ENCODE measurements at regions not wholly inside any gene's neighbourhood (a gene's known extent, or its start where the extent isn't known, plus 50 kb on each side); places are given as distances from the start of the nearest gene placed in this dataset.

- ChIA-PET POLR2A (no interaction called here), CTCF (no interaction called here)
- Histone ChIP-seq H3K27me3 (ENCODE audit: control insufficient read depth in 2 of 2, insufficient read depth in 2 of 2, low read length in 2 of 2) (no peaks in the 10 kb centered on the region), H2AFZ (ENCODE audit: low read depth, low read length) (no peak overlapping the region), H3K9me3 (replicated peaks; ENCODE audit: control insufficient read depth, insufficient read depth, low read length) (no peaks in the 10 kb centered on the region), H3K4me3 (replicated peaks in 1 of 3; ENCODE audit: insufficient read depth in 1 of 3, low read depth in 1 of 3, low read length in 3 of 3) (no peak overlapping the region), H3K9me1 (replicated peaks; ENCODE audit: control insufficient read depth, extremely low read depth, insufficient read depth, low read length) (no peaks in the 10 kb centered on the region), H3K27ac (ENCODE audit: insufficient read depth, low read depth, low read length) (no peak overlapping the region), H3K4me1 (ENCODE audit: control insufficient read depth, extremely low read depth, insufficient read depth, low read length) (no peaks in the 10 kb centered on the region), H3K9ac (replicated peaks; ENCODE audit: extremely low read depth, insufficient read depth, low read length) (no peak overlapping the region), H3K36me3 (ENCODE audit: control insufficient read depth in 2 of 2, extremely low read depth in 1 of 2, insufficient read depth in 2 of 2, low read length in 2 of 2) (no peaks in the 10 kb centered on the region), H4K20me1 (replicated peaks; ENCODE audit: control insufficient read depth, extremely low read depth, insufficient read depth, low read length) (no peaks in the 10 kb centered on the region), H3K79me2 (ENCODE audit: control insufficient read depth, insufficient read depth, low read length) (no peaks in the 10 kb centered on the region), H3K4me2 (ENCODE audit: insufficient read depth, low read length) (no peak overlapping the region)
- TF ChIP-seq CTCF (IDR thresholded peaks at IDR 0.05; ENCODE audit: extremely low read depth in 1 of 2, insufficient read depth in 1 of 2, low read depth in 1 of 2, low read length in 2 of 2) (no peak), MAX (IDR thresholded peaks at IDR 0.05; ENCODE audit: insufficient read depth, insufficient read length) (no peak), GATA2 (IDR thresholded peaks at IDR 0.05; ENCODE audit: insufficient read depth, insufficient read length, low read depth, low read length) (no peak)
- dilution Hi-C loops (cut with MboI; ENCODE audit: extremely low pct_ligation_motif_present, low sequenced_read_pairs), result no loop called here
- BruUV-seq (replicated peaks), result no TSS peak
- intact Hi-C loops (cut with micrococcal nuclease), result no loop called here
- FAIRE-seq, result no peak
- no peak for DNase-seq (ENCODE audit: low read depth, low spot score)
These were observed 983.7 kb downstream of the SLITRK1 start for GRCh38 chr13:82898586-82898985.

- Histone ChIP-seq H3K36me3 (ENCODE audit: control insufficient read depth in 2 of 2, extremely low read depth in 1 of 2, insufficient read depth in 2 of 2, low read length in 2 of 2) (no peaks in the 10 kb centered on the region), H3K9me3 (replicated peaks; ENCODE audit: control insufficient read depth, insufficient read depth, low read length) (peaks cover 2% of the 10 kb centered on the region), H3K4me2 (ENCODE audit: insufficient read depth, low read length) (no peak overlapping the region), H2AFZ (ENCODE audit: low read depth, low read length) (no peak overlapping the region), H3K4me1 (ENCODE audit: control insufficient read depth, extremely low read depth, insufficient read depth, low read length) (no peaks in the 10 kb centered on the region), H3K9ac (replicated peaks; ENCODE audit: extremely low read depth, insufficient read depth, low read length) (no peak overlapping the region), H3K27ac (ENCODE audit: insufficient read depth, low read depth, low read length) (no peak overlapping the region), H4K20me1 (replicated peaks; ENCODE audit: control insufficient read depth, extremely low read depth, insufficient read depth, low read length) (no peaks in the 10 kb centered on the region), H3K9me1 (replicated peaks; ENCODE audit: control insufficient read depth, extremely low read depth, insufficient read depth, low read length) (no peaks in the 10 kb centered on the region), H3K79me2 (ENCODE audit: control insufficient read depth, insufficient read depth, low read length) (no peaks in the 10 kb centered on the region), H3K4me3 (replicated peaks in 1 of 3; ENCODE audit: insufficient read depth in 1 of 3, low read depth in 1 of 3, low read length in 3 of 3) (no peak overlapping the region), H3K27me3 (ENCODE audit: control insufficient read depth in 2 of 2, insufficient read depth in 2 of 2, low read length in 2 of 2) (no peaks in the 10 kb centered on the region)
- FAIRE-seq (no peak), DNase-seq (ENCODE audit: low read depth, low spot score) (no peak)
- CTCF ChIA-PET, result interaction anchor here (0.5 kb wide), 1 partner anchor 370 kb away, joined by 3 read pairs; no protein-coding TSS in a partner anchor
- POLR2A ChIA-PET, result no interaction called here
- dilution Hi-C loops (cut with MboI; ENCODE audit: extremely low pct_ligation_motif_present, low sequenced_read_pairs) (no loop called here), intact Hi-C loops (cut with micrococcal nuclease) (no loop called here)
- TF ChIP-seq JUN (IDR thresholded peaks at IDR 0.05; ENCODE audit: borderline replicate concordance, insufficient read depth, insufficient read length, low read depth), result no peak
- TF ChIP-seq EZH2 (IDR thresholded peaks at IDR 0.05; ENCODE audit: borderline replicate concordance, low read depth, low read length, severe bottlenecking), result no peak
- no peak for TF ChIP-seq GATA2 (IDR thresholded peaks at IDR 0.05; ENCODE audit: insufficient read depth, insufficient read length, low read depth, low read length)
- TF ChIP-seq MYC (IDR thresholded peaks at IDR 0.05; ENCODE audit: low read depth, low read length), result no peak
- no peak for TF ChIP-seq MAX (IDR thresholded peaks at IDR 0.05; ENCODE audit: insufficient read depth, insufficient read length)
- TF ChIP-seq POLR2A (IDR thresholded peaks at IDR 0.05; ENCODE audit: low read depth, low read length), result no peak
- no peak for TF ChIP-seq FOS (IDR thresholded peaks at IDR 0.05; ENCODE audit: borderline replicate concordance, insufficient read depth, low read length)
- TF ChIP-seq POLR2AphosphoS5 (IDR thresholded peaks at IDR 0.05; ENCODE audit: insufficient read depth, low read depth, low read length), result no peak
- TF ChIP-seq CTCF (IDR thresholded peaks at IDR 0.05; ENCODE audit: extremely low read depth in 1 of 2, insufficient read depth in 1 of 2, low read depth in 1 of 2, low read length in 2 of 2), result no peak
- BruUV-seq (replicated peaks), result no TSS peak
These were observed 1002.4 kb downstream of the SLITRK1 start for GRCh38 chr13:82879921-82880320.

All from endothelial cell of umbilical vein (primary cell).